Neuron (in vitro differentiated cells): ENCODE measurements at regions not wholly inside any gene's neighbourhood (a gene's known extent, or its start where the extent isn't known, plus 50 kb on each side); places are given as distances from the start of the nearest gene placed in this dataset.
A peak's percentile ranks its signal among the peaks of the same experiment; 100 is the strongest.

Experiments
- H2AFZ ChIP-seq: one replicate; pipeline ENCODE4 v1.6.1; 2013; ENCODE audit warnings: low read depth, mild to moderate bottlenecking, inconsistent platforms, low read length, moderate library complexity
- H3K27me3 ChIP-seq: one replicate; pipeline ENCODE4 v1.6.1; 2013; ENCODE audit warnings: low read length; ENCODE audit not compliant: insufficient read depth
- H3K36me3 ChIP-seq: one replicate; pipeline ENCODE4 v1.6.1; 2013; ENCODE audit warnings: low read length; ENCODE audit not compliant: insufficient read depth
- H3K4me1 ChIP-seq: one replicate; pipeline ENCODE4 v1.6.1; 2013; ENCODE audit warnings: low read length; ENCODE audit not compliant: insufficient read depth
- H3K4me3 ChIP-seq: 2 replicates; pipeline ENCODE4 v1.5.1; 2013; ENCODE audit warnings: mild to moderate bottlenecking, low read length, moderate library complexity
- H3K9me3 ChIP-seq: one replicate; pipeline ENCODE4 v1.6.1; 2013; ENCODE audit warnings: low read length

DNA sequence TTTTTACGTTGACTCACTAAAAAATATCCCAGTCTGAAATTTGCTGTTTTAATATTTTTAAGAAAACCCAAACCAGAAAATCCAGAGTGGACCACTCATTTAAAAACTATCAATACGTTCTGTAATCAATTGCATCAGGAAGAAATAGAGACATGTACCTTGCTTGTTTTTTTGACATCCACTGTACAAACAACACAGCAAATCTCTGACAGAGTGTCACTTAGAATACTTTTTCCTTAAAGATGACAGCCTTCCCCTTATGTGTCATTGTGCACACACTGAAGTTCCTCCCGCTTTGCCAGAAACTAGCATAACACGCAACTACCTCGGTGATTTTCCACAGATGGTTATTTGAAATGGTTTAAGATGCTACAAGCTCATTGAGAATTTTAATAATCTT lies 321.7 kb upstream of the PFKP start:
- Histone ChIP-seq H3K4me3 (no peak overlapping the region), H3K27me3 (no peaks in the 10 kb centered on the region), H3K4me1 (no peaks in the 10 kb centered on the region), H3K9me3 (no peaks in the 10 kb centered on the region), H2AFZ (no peak overlapping the region), H3K36me3 (no peaks in the 10 kb centered on the region)

DNA sequence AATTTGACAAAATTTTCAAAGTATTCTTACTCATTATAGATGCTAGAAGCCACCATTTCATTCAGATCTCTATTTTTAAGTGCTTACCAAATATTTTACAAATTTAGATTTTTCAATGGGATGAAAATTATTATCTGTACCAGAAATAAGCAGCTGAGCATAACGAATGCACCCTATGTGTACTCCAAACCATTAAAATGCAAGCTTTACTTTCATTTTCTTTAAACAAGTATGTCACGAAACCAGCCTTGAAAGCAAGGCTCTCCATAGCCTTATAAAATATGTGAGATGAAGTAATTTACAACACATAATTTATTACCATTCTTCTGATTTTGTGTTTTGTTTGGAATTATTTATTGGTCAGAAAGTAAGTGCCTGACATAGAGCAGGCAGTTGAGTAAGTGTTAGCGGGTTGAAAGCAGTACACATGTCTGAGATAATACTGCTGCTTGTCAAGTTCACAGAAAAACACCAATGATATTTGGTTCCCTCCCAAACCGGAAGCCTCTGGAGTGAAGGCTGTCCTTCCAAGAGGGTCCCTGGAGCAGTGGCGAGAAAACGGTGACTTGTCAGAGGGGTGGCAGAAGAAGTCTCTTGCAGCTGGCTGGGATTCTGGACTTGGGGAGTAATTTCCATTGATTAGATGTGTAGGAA lies 322.7 kb upstream of the PFKP start:
- Histone ChIP-seq H3K9me3 (no peaks in the 10 kb centered on the region), H3K27me3 (no peaks in the 10 kb centered on the region), H3K36me3 (no peaks in the 10 kb centered on the region), H3K4me3 (no peak overlapping the region), H3K4me1 (no peaks in the 10 kb centered on the region), H2AFZ (peak overlapping the region; percentile 36)

DNA sequence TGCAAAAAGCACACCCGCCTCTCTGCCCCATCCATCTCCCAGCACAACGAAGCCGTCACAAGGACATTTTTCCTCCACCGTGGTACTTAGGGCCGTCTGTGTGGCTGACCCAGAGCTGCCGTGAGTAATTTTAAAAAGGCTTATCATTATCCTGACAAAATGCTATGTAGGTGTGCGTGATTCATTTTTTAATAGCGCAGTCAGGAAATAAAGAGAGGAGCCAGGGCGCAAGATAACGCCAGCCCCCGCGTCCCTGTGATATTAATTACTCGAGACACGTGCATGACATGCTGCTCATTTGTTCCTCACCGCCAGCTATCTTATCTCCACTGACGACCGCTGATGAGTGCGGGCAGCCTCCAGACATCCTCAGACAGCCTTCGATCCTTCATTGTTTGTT lies 332.7 kb upstream of the PFKP start:
- no peak overlapping the region for H3K4me3 ChIP-seq
- H3K4me1 ChIP-seq: peaks cover 2% of the 10 kb centered on the region
- no peaks in the 10 kb centered on the region for H3K27me3 ChIP-seq
- no peaks in the 10 kb centered on the region for H3K36me3 ChIP-seq
- H2AFZ ChIP-seq: no peak overlapping the region
- H3K9me3 ChIP-seq: no peaks in the 10 kb centered on the region

DNA sequence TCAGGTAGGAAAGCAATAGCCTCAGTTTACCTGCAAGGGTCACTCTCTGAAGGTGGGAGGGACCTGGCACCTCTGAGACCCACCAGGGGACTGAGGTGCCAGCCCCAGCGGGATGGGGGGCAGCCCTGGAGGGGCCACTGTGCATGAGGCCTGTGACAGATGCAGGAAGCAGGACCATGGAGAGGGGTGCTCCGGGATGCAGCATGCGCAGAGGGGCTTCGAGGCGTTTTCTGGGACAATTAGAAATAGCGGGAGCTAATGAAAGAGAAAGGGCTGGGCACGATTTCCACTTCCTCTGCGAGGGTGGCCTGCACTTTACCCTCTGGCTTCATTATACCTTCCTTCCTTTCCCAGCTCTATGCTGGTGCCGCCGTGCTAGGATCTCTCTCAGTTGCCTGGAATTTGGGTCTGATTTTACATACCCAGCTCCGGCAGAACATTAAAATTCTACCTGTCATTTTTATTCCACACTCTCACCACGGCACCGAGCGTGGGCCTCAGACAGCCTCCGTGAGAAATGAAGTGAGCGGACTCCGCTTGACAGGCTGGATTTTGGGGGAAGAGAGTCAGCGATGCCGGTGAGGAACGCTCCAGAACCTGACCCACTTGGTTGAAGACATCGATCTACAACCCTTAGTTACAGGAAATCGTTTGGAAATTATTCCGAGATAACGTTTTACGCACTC lies 333.9 kb upstream of the PFKP start:
- Histone ChIP-seq H3K9me3 (no peaks in the 10 kb centered on the region), H3K4me1 (peaks cover 2% of the 10 kb centered on the region), H2AFZ (no peak overlapping the region), H3K4me3 (no peak overlapping the region), H3K27me3 (no peaks in the 10 kb centered on the region), H3K36me3 (no peaks in the 10 kb centered on the region)

DNA sequence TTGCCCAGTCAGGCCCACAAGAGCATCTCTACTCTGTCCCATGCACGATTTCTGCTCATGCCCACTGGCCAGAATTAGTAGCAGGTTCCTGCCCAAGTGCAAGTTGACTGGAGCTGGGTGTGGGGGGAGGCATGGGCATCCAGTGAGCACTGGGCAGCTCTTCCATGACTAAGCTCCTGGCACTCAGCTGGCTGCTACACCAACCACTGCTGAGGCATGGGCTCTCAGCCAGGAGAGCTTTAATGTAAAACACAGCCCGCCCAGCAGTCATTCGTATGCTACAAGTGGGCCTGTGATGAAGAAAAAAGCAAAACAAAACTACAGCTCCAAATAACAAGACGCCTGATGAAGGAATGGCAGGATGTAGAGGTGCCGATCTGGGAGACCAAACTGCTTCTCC lies 335.4 kb upstream of the PFKP start:
- Histone ChIP-seq H2AFZ (no peak overlapping the region), H3K36me3 (no peaks in the 10 kb centered on the region), H3K4me3 (no peak overlapping the region), H3K4me1 (peaks cover 2% of the 10 kb centered on the region), H3K27me3 (no peaks in the 10 kb centered on the region), H3K9me3 (no peaks in the 10 kb centered on the region)

DNA sequence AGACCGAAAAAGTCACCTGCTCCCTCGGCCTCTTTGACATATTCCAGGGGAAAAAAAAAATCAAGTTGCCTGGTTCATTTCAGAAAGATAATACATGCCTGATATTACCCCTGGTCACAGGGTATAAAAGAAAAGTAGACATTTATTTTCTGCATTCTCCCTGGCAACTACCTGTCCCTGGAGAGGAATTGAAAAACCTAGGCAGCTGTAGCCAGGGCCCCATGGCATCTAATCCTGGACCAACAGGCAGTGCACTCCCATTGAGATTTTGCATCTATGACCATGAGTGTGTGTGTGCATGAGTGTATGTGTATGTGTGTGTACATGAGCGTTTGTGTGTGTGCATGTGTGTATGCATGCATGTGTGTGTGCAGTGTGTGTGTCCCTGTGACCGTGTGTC lies 338.2 kb upstream of the PFKP start:
- H3K9me3 ChIP-seq: no peaks in the 10 kb centered on the region
- no peak overlapping the region for H2AFZ ChIP-seq
- no peaks in the 10 kb centered on the region for H3K4me1 ChIP-seq
- no peaks in the 10 kb centered on the region for H3K36me3 ChIP-seq
- H3K4me3 ChIP-seq: no peak overlapping the region
- H3K27me3 ChIP-seq: no peaks in the 10 kb centered on the region

DNA sequence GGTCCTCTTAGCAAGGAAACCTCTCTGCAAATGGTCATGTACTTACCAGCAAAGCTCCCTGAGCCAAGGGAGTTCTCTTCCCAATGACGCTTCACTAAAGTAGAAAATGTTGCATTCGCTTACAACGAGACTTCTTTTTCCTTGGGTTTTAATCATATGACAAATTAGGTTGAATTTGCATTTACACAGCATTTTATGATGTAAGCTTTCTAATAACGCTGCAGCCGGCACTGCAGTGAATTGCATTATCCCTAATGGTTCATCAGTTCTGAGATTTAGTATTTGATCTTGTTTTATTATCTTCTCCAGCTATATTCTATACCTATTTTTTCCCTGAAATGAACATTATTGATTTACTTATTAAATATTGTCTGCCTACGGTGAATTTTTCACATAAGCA lies 339.3 kb upstream of the PFKP start:
- Histone ChIP-seq H3K4me1 (no peaks in the 10 kb centered on the region), H3K4me3 (no peak overlapping the region), H3K36me3 (no peaks in the 10 kb centered on the region), H2AFZ (no peak overlapping the region), H3K9me3 (no peaks in the 10 kb centered on the region), H3K27me3 (no peaks in the 10 kb centered on the region)

DNA sequence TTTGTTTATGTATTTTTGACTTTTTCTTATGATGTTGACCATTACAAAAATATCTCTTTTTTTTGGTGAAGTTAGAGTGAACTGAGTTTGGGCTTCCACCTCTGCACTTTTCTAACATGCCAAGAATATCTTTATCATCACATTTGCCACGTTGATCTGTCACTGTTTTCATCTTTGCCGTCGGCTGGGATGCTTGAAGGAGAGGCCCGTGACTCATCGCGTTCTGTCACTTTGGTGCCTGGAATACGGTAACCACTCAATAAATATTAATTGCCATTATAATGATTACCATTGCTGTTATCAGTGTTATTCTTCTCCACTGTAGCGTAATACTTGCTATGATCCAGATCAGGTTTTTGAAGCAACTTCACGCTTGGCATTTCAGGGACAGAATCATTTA lies 350.8 kb upstream of the PFKP start:
- H3K9me3 ChIP-seq: no peaks in the 10 kb centered on the region
- no peaks in the 10 kb centered on the region for H3K27me3 ChIP-seq
- no peak overlapping the region for H3K4me3 ChIP-seq
- no peaks in the 10 kb centered on the region for H3K4me1 ChIP-seq
- no peaks in the 10 kb centered on the region for H3K36me3 ChIP-seq
- no peak overlapping the region for H2AFZ ChIP-seq

DNA sequence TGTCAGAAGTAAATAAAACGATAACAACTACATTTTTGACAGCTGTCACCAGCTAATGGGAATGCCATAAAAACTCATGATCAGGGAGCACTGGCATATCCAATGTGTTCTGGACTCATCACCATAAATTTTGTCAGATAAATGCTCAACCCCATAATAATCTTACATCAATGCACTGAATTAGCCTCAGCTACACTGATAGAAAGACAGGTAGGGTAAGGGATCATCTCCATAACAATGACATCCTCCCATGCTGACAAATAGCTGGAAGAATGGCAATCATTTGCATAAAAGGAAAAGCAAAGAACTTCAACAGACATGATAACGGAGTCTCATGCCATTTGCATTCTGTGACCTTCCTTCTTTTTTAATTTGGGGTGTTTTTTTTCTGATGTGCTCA lies 352.8 kb upstream of the PFKP start:
- Histone ChIP-seq H2AFZ (no peak overlapping the region), H3K9me3 (no peaks in the 10 kb centered on the region), H3K4me1 (no peaks in the 10 kb centered on the region), H3K4me3 (no peak overlapping the region), H3K27me3 (no peaks in the 10 kb centered on the region), H3K36me3 (no peaks in the 10 kb centered on the region)

DNA sequence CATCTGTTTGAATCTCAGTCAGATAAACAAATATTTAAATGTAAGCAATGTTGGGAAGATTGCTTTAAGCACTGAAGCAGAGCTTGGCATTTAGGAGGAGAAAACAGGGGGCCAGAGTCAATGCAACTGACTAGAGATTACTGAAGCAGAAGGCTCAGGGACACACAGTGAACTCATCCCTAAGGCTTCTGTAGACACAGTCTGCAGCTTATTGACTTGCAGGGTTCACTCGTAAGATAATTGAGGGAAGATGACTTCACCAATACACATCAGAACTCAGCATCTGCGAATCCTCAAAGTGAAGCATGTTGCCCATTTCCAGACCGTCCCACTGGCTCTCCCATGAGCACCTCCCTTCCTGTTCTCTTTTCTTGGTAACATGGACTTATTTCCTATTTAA lies 363.4 kb upstream of the PFKP start:
- no peaks in the 10 kb centered on the region for H3K27me3 ChIP-seq
- no peak overlapping the region for H2AFZ ChIP-seq
- no peaks in the 10 kb centered on the region for H3K9me3 ChIP-seq
- H3K4me1 ChIP-seq: no peaks in the 10 kb centered on the region
- no peaks in the 10 kb centered on the region for H3K36me3 ChIP-seq
- no peak overlapping the region for H3K4me3 ChIP-seq

DNA sequence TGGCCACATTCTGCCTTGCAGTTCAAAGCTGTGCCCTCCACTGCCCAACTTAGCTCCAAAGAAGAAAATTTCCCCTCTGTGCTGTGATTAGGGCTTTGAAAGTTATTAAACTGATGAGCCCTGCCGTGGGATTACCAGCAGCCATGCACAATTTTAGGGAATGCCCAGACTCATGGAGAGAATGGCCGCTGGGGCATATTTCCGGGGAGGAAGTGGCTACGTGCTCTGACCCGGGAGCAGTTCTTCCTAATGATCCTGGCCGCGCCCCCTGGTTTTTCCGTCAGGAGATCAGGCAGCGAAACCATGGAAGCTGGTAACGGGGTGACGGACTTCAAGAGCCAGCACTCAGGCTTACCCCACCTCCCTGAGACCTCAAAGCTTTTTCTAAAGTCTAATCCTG lies 365.5 kb upstream of the PFKP start:
- Histone ChIP-seq H3K4me1 (no peaks in the 10 kb centered on the region), H3K27me3 (no peaks in the 10 kb centered on the region), H3K36me3 (no peaks in the 10 kb centered on the region), H3K9me3 (no peaks in the 10 kb centered on the region), H3K4me3 (no peak overlapping the region), H2AFZ (no peak overlapping the region)

DNA sequence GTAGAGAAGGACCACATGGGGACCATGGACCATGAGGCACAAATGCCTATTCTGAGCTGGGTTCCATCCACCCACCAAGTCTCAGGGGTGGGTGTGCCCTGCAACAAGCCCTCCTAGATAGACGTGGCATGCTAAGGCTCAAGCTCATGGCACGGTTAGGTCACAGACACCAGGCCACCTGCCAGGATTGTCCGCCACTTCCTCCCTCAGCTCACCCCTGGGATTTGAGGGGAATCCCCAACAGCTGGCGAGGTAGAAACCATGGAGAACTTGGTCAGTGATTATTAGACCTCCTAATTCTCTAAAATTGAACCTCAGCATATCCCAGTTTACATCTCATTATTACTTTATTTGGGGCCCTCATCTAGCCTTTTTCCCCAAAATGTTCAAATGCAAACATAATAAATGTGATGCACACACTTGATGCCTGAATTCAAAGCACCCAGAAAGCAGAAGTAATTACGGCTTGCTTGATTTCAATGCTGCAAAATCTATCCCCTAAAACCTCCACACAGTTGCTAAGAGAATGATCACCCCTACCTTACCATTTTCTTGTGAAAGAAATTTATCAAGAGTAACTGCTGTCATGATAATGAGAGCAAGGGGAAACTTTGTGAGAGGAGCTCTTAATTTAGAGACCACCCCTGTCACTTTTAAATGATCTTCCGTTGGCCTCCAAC lies 366.6 kb upstream of the PFKP start:
- no peaks in the 10 kb centered on the region for H3K9me3 ChIP-seq
- no peak overlapping the region for H2AFZ ChIP-seq
- no peaks in the 10 kb centered on the region for H3K36me3 ChIP-seq
- no peaks in the 10 kb centered on the region for H3K27me3 ChIP-seq
- no peak overlapping the region for H3K4me3 ChIP-seq
- no peaks in the 10 kb centered on the region for H3K4me1 ChIP-seq

DNA sequence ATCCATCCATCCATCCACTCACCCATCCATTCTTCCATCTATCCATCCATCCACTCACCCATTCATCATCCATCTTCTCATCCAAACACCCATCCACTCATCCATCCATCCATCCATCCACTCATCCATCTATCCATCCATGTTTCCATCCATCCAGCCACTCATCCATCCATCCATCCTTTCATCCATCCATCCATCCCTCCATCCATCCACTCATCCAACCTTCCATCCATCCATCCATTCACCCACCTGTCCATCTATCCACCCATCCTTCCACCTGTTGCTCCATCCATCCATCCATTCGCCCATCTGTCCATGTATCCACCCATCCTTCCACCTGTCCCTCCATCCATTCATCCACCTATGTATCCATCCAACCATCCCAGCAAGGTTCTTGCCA lies 378.4 kb upstream of the PFKP start:
- Histone ChIP-seq H2AFZ (no peak overlapping the region), H3K36me3 (no peaks in the 10 kb centered on the region), H3K27me3 (no peaks in the 10 kb centered on the region), H3K4me1 (no peaks in the 10 kb centered on the region), H3K4me3 (no peak overlapping the region), H3K9me3 (no peaks in the 10 kb centered on the region)
